Upper lobe of left lung (tissue), 4 donors: ENCODE measurements at regions not wholly inside any gene's neighbourhood (a gene's known extent, or its start where the extent isn't known, plus 50 kb on each side); places are given as distances from the start of the nearest gene placed in this dataset.

Experiments
- EP300 ChIP-seq, 4 donors: sonication (generic); formaldehyde crosslinking; IDR thresholded peaks; one replicate each; pipeline ENCODE4 v1.5.1; 2017; ENCODE audit warnings: antibody characterized with exemption in 4 of 4, control low read depth in 2 of 4
- POLR2A ChIP-seq, 4 donors: fragments of 450-650 bp; IDR thresholded peaks; one replicate each; pipeline ENCODE4 v1.5.1; 2016 to 2017; ENCODE audit warnings: antibody characterized with exemption in 4 of 4, mild to moderate bottlenecking in 2 of 4
- POLR2AphosphoS5 ChIP-seq, 2 donors: sonication (generic); formaldehyde crosslinking; IDR thresholded peaks; one replicate each; pipeline ENCODE4 v1.5.1; 2017; ENCODE audit warnings: antibody characterized with exemption in 2 of 2
- TF ChIP-seq, protein P1 (sequence below), 6 experiments: fragments of 450-650 bp in 4 of 6; fragments of 200-600 bp in 2 of 6; sonication (generic) in 2 of 6; IDR thresholded peaks; one replicate each; pipeline ENCODE4 v1.5.1; 2016 to 2019; ENCODE audit warnings: antibody characterized with exemption in 6 of 6

DNA sequence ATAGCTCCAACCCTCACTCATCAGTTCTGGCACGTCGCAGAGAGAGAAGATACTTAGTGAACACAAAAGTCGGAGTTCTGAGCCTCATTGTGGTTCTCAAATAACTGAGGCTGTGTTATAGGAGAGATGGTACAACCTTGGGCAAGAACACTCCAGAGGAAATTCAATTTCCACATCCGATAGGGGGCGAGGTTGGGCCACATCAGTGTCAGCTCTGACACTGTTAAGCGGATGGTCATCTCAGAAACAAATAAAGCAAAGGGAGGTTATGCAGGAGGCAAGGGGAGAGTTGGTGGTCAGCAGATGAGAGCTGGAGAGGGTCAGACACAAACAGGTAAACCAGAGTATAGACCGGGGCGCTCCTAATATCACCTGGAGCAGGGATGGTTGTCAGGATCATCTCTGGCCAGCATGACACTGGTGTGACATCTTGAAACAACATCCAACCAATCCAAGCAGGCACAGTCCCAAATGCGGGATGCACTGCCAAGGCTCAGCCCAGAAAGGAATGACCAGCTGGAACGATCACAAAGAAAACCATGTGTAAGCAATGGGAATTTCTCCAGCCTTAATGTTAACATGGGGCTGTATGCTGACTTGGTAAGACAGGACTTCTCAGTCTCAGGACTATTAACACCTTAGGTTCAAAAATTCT lies 331.8 kb downstream of the HACE1 start:
- TF ChIP-seq, protein P1, sequence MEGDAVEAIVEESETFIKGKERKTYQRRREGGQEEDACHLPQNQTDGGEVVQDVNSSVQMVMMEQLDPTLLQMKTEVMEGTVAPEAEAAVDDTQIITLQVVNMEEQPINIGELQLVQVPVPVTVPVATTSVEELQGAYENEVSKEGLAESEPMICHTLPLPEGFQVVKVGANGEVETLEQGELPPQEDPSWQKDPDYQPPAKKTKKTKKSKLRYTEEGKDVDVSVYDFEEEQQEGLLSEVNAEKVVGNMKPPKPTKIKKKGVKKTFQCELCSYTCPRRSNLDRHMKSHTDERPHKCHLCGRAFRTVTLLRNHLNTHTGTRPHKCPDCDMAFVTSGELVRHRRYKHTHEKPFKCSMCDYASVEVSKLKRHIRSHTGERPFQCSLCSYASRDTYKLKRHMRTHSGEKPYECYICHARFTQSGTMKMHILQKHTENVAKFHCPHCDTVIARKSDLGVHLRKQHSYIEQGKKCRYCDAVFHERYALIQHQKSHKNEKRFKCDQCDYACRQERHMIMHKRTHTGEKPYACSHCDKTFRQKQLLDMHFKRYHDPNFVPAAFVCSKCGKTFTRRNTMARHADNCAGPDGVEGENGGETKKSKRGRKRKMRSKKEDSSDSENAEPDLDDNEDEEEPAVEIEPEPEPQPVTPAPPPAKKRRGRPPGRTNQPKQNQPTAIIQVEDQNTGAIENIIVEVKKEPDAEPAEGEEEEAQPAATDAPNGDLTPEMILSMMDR (IDR thresholded peaks at IDR 0.05) = no peak
- TF ChIP-seq EP300 (IDR thresholded peaks at IDR 0.05) (no peak), POLR2AphosphoS5 (IDR thresholded peaks at IDR 0.05) (no peak), POLR2A (IDR thresholded peaks at IDR 0.05) (no peak)
